GM12878 (cell line): ENCODE measurements at regions not wholly inside any gene's neighbourhood (a gene's known extent, or its start where the extent isn't known, plus 50 kb on each side); places are given as distances from the start of the nearest gene placed in this dataset.

Experiments used
- CTCF ChIP-seq, 3 experiments: IDR thresholded peaks in 2 of 3; conservative IDR thresholded peaks in 1 of 3; 2 replicates each; pipeline ENCODE4 v1.5.1; 2011; ENCODE audit warnings: low read depth in 3 of 3, low read length in 3 of 3, mild to moderate bottlenecking in 3 of 3, control low read depth in 2 of 3, moderate library complexity in 2 of 3, inconsistent platforms in 1 of 3, mixed read lengths in 1 of 3; ENCODE audit not compliant: control insufficient read depth in 2 of 3, insufficient read depth in 1 of 3; ENCODE audit errors: extremely low read depth in 1 of 3
- EZH2 ChIP-seq: IDR thresholded peaks from 2 replicates; pipeline ENCODE4 v1.6.1; 2012; ENCODE audit warnings: low read depth, mild to moderate bottlenecking, control low read depth, inconsistent platforms, low read length, borderline replicate concordance; ENCODE audit not compliant: control insufficient read depth
- POU2F2 ChIP-seq: IDR thresholded peaks from 3 replicates; pipeline ENCODE4 v1.6.1; 2011; ENCODE audit warnings: low read depth, mild to moderate bottlenecking, low read length, borderline replicate concordance
- ZNF274 ChIP-seq: IDR thresholded peaks from one replicate; pipeline ENCODE4 v1.8.0; 2011; ENCODE audit not compliant: insufficient read length, insufficient read depth
- TF ChIP-seq, protein P1 (sequence below): fragments of 450-650 bp; IDR thresholded peaks from 2 replicates; pipeline ENCODE4 v1.6.1; 2016; ENCODE audit warnings: mild to moderate bottlenecking
- TF ChIP-seq, protein P2 (sequence below): IDR thresholded peaks from 2 replicates; pipeline ENCODE4 v1.6.1; 2012; ENCODE audit warnings: low read depth, low read length, improper control_type of control experiment

GRCh38 chr13:79241697-79242096 is 164.4 kb downstream of the RBM26 start:
- TF ChIP-seq CTCF (IDR thresholded peaks at IDR 0.05 in 2 of 3, conservative IDR thresholded peaks at IDR 0.05 in 1 of 3; ENCODE audit: control insufficient read depth in 2 of 3, extremely low read depth in 1 of 3, insufficient read depth in 1 of 3, low read depth in 3 of 3, low read length in 3 of 3) (no peak), ZNF274 (no peak), EZH2 (no peak), POU2F2 (no peak)
- TF ChIP-seq, protein P1, sequence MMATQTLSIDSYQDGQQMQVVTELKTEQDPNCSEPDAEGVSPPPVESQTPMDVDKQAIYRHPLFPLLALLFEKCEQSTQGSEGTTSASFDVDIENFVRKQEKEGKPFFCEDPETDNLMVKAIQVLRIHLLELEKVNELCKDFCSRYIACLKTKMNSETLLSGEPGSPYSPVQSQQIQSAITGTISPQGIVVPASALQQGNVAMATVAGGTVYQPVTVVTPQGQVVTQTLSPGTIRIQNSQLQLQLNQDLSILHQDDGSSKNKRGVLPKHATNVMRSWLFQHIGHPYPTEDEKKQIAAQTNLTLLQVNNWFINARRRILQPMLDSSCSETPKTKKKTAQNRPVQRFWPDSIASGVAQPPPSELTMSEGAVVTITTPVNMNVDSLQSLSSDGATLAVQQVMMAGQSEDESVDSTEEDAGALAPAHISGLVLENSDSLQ, result no peak
- TF ChIP-seq, protein P2, sequence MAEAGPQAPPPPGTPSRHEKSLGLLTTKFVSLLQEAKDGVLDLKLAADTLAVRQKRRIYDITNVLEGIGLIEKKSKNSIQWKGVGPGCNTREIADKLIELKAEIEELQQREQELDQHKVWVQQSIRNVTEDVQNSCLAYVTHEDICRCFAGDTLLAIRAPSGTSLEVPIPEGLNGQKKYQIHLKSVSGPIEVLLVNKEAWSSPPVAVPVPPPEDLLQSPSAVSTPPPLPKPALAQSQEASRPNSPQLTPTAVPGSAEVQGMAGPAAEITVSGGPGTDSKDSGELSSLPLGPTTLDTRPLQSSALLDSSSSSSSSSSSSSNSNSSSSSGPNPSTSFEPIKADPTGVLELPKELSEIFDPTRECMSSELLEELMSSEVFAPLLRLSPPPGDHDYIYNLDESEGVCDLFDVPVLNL, result no peak
